DMS 273 treated with DMSO at 0.1 percent for 48 hours (cell line): ENCODE measurements at regions not wholly inside any gene's neighbourhood (a gene's known extent, or its start where the extent isn't known, plus 50 kb on each side); places are given as distances from the start of the nearest gene placed in this dataset.
"Not testable (repeated sequence)": the region's sequence is repeated elsewhere in the genome, so short reads cannot be mapped to it uniquely, and the experiment has no call there.

Source experiments
- DNase-seq: peaks from one replicate; lab custom pipeline; 2025; lab: John Stamatoyannopoulos, UW

- no peak for DNase-seq
Measured at GRCh38 chr21:28523367-28523766, 469.3 kb downstream of the LTN1 start.

GRCh38 chr21:28522014-28522799 is 470.5 kb downstream of the LTN1 start:
- no peak for DNase-seq

GRCh38 chr21:28518630-28519029 is 474.0 kb downstream of the LTN1 start:
- DNase-seq: no peak

- DNase-seq: peak; percentile 27
Measured at GRCh38 chr21:28516991-28517592, 475.6 kb downstream of the LTN1 start.

GRCh38 chr21:28516021-28516420 is 476.7 kb downstream of the LTN1 start:
- DNase-seq: no peak

GRCh38 chr21:28513428-28513827 is 479.2 kb downstream of the LTN1 start:
- no peak for DNase-seq

GRCh38 chr21:28509031-28509430 is 483.6 kb downstream of the LTN1 start:
- DNase-seq: no peak

GRCh38 chr21:28508126-28508525 is 484.6 kb downstream of the LTN1 start:
- no peak for DNase-seq

GRCh38 chr21:28496517-28496916 is 496.2 kb downstream of the LTN1 start:
- no peak for DNase-seq

- DNase-seq: no peak
Measured at GRCh38 chr21:28492127-28492526, 500.6 kb downstream of the LTN1 start.

- no peak for DNase-seq
Measured at GRCh38 chr21:28489821-28490350, 502.8 kb downstream of the LTN1 start.

GRCh38 chr21:28489162-28489561 is 503.5 kb downstream of the LTN1 start:
- DNase-seq: no peak

GRCh38 chr21:28487455-28488070 is 505.1 kb downstream of the LTN1 start:
- DNase-seq: no peak

GRCh38 chr21:28485301-28486022 is 507.2 kb downstream of the LTN1 start:
- no peak for DNase-seq

- DNase-seq: no peak
Measured at GRCh38 chr21:28483301-28484035, 509.2 kb downstream of the LTN1 start.

- no peak for DNase-seq
Measured at GRCh38 chr21:28482657-28483056, 510.0 kb downstream of the LTN1 start.

GRCh38 chr21:28480470-28480869 is 512.2 kb downstream of the LTN1 start:
- DNase-seq: no peak

GRCh38 chr21:28473530-28474220 is 519.0 kb downstream of the LTN1 start:
- DNase-seq: no peak

- DNase-seq: not testable (repeated sequence)
Measured at GRCh38 chr21:28472543-28472942, 520.1 kb downstream of the LTN1 start.

GRCh38 chr21:28464988-28465387 is 527.7 kb downstream of the LTN1 start:
- DNase-seq: no peak

GRCh38 chr21:28464095-28464494 is 528.6 kb downstream of the LTN1 start:
- no peak for DNase-seq
